Neural cell (in vitro differentiated cells): ENCODE measurements at regions not wholly inside any gene's neighbourhood (a gene's known extent, or its start where the extent isn't known, plus 50 kb on each side); places are given as distances from the start of the nearest gene placed in this dataset.

Experiments
- CTCF ChIP-seq: fragments of 450-650 bp; IDR thresholded peaks from 2 replicates; pipeline ENCODE4 v1.5.1; 2014; ENCODE audit warnings: antibody characterized with exemption, mild to moderate bottlenecking, moderate library complexity; ENCODE audit not compliant: poor library complexity, severe bottlenecking
- EP300 ChIP-seq: fragments of 450-650 bp; conservative IDR thresholded peaks from 2 replicates; pipeline ENCODE4 v1.6.1; 2014; ENCODE audit warnings: antibody characterized with exemption, mild to moderate bottlenecking, moderate library complexity; ENCODE audit not compliant: poor library complexity, severe bottlenecking
- POLR2AphosphoS5 ChIP-seq: IDR thresholded peaks from 2 replicates; pipeline ENCODE4 v1.6.1; 2012
- RAD21 ChIP-seq: fragments of 450-650 bp; conservative IDR thresholded peaks from 2 replicates; pipeline ENCODE4 v1.6.1; 2014; ENCODE audit warnings: antibody characterized with exemption, mild to moderate bottlenecking, moderate library complexity
- TAF1 ChIP-seq: IDR thresholded peaks from 2 replicates; pipeline ENCODE4 v1.6.1; 2012; ENCODE audit warnings: low read depth

GRCh38 chr6:90401933-90402830 lies 105.5 kb upstream of the BACH2 start:
- TF ChIP-seq POLR2AphosphoS5 (no peak), TAF1 (no peak), CTCF (no peak), EP300 (no peak), RAD21 (no peak)
